H1 (cell line): ENCODE measurements at regions not wholly inside any gene's neighbourhood (a gene's known extent, or its start where the extent isn't known, plus 50 kb on each side); places are given as distances from the start of the nearest gene placed in this dataset.

ENCODE experiments used
- CTCF ChIA-PET: fragments of 300-600 bp; sonication (Branson Sonifier 250); formaldehyde crosslinking; loops from one replicate; lab custom pipeline; 2021; ENCODE audit not compliant: partially characterized antibody; lab: Charles Lee
- POLR2A ChIA-PET: fragments of 300-600 bp; sonication (Branson Sonifier 250); formaldehyde crosslinking; loops from one replicate; lab custom pipeline; 2021; ENCODE audit warnings: inconsistent platforms; ENCODE audit not compliant: partially characterized antibody; lab: Charles Lee
- DNase-seq, 2 experiments: peaks; one replicate each; pipeline versions ENCODE4 v3.0.0 to v3.0.0-alpha.2; 2010 to 2022; ENCODE audit warnings: low spot score in 2 of 2, low read depth in 1 of 2, mixed read lengths in 1 of 2
- FAIRE-seq: peaks from 2 replicates; lab custom pipeline; 2011; peaks lifted over from hg19 to GRCh38; lab: Jason Lieb, UNC
- H2AFZ ChIP-seq: 2 replicates; pipeline ENCODE4 v1.8.1; 2012; ENCODE audit warnings: low read length, inconsistent platforms
- H2AK5ac ChIP-seq: 2 replicates; pipeline ENCODE4 v1.6.1; 2013; ENCODE audit warnings: low read depth, low read length
- H2BK120ac ChIP-seq: replicated peaks from 2 replicates; pipeline ENCODE3; 2013; ENCODE audit warnings: low read depth, low read length, inconsistent platforms
- H2BK12ac ChIP-seq: 2 replicates; pipeline ENCODE4 v1.6.1; 2013; ENCODE audit warnings: low read depth, low read length
- H2BK15ac ChIP-seq: 2 replicates; pipeline ENCODE4 v1.6.1; 2013; ENCODE audit warnings: low read length
- H2BK20ac ChIP-seq: 2 replicates; pipeline ENCODE4 v1.6.1; 2013; ENCODE audit warnings: low read length
- H2BK5ac ChIP-seq: 2 replicates; pipeline ENCODE4 v1.6.1; 2013; ENCODE audit warnings: low read depth, low read length
- H3K14ac ChIP-seq: 2 replicates; pipeline ENCODE4 v1.6.1; 2013; ENCODE audit warnings: inconsistent platforms; ENCODE audit not compliant: insufficient read length
- H3K18ac ChIP-seq: 2 replicates; pipeline ENCODE4 v1.6.1; 2013; ENCODE audit warnings: low read length; ENCODE audit errors: extremely low read depth
- H3K23ac ChIP-seq: 2 replicates; pipeline ENCODE4 v1.6.1; 2013; ENCODE audit warnings: inconsistent platforms; ENCODE audit not compliant: insufficient read length
- H3K23me2 ChIP-seq: 2 replicates; pipeline ENCODE4 v1.6.1; 2013; ENCODE audit warnings: low read depth, low read length
- H3K27ac ChIP-seq: 2 replicates; pipeline ENCODE4 v1.6.1; 2011; ENCODE audit warnings: low read depth, low read length, inconsistent platforms
- H3K27me3 ChIP-seq, 4 experiments: replicated peaks in 1 of 4; 1 replicate in 1 of 4; 2 replicates in 3 of 4; pipeline versions ENCODE4 v1.6.1 to v1.8.1; 2011 to 2013; ENCODE audit warnings: low read length in 3 of 4, mild to moderate bottlenecking in 3 of 4, inconsistent platforms in 2 of 4, mixed read lengths in 2 of 4, moderate library complexity in 1 of 4; ENCODE audit not compliant: control insufficient read depth in 3 of 4, insufficient read depth in 3 of 4; ENCODE audit errors: extremely low read depth in 1 of 4
- H3K36me3 ChIP-seq, 4 experiments: 2 replicates each; pipeline versions ENCODE4 v1.6.1 to v1.8.1; 2011 to 2013; ENCODE audit warnings: mild to moderate bottlenecking in 4 of 4, low read length in 3 of 4, moderate library complexity in 2 of 4, control low read depth in 1 of 4, inconsistent platforms in 1 of 4; ENCODE audit not compliant: insufficient read depth in 4 of 4, control insufficient read depth in 2 of 4
- H3K4ac ChIP-seq: replicated peaks from 2 replicates; pipeline ENCODE3; 2013; ENCODE audit warnings: low read length, low read depth, mixed read lengths, inconsistent platforms; ENCODE audit not compliant: insufficient read length
- H3K4me1 ChIP-seq, 4 experiments: replicated peaks in 1 of 4; 1 replicate in 1 of 4; 2 replicates in 3 of 4; pipeline versions ENCODE4 v1.6.1 to v1.8.1; 2011 to 2013; ENCODE audit warnings: low read length in 3 of 4, inconsistent platforms in 2 of 4, mixed read lengths in 1 of 4; ENCODE audit not compliant: insufficient read depth in 4 of 4, control insufficient read depth in 3 of 4
- H3K4me2 ChIP-seq, 2 experiments: 2 replicates each; pipeline versions ENCODE4 v1.6.1 to v1.8.1; 2011 to 2013; ENCODE audit warnings: low read depth in 2 of 2, low read length in 2 of 2, control low read depth in 1 of 2, inconsistent platforms in 1 of 2, mild to moderate bottlenecking in 1 of 2; ENCODE audit not compliant: insufficient read depth in 1 of 2
- H3K4me3 ChIP-seq, 4 experiments: fragments of 200-600, 300-600 bp in 1 of 4; sonication (generic), shearing (Covaris generic), sonication (Bioruptor Twin) in 1 of 4; 2 replicates each; pipeline versions ENCODE4 v1.5.1 to v1.8.1; 2011 to 2016; ENCODE audit warnings: low read length in 4 of 4, low read depth in 3 of 4, control low read depth in 2 of 4, inconsistent platforms in 2 of 4, mild to moderate bottlenecking in 2 of 4, mixed read lengths in 1 of 4, moderate library complexity in 1 of 4; ENCODE audit not compliant: insufficient read depth in 2 of 4; ENCODE audit errors: extremely low read depth in 1 of 4
- H3K56ac ChIP-seq: replicated peaks from 2 replicates; pipeline ENCODE3; 2013; ENCODE audit warnings: low read depth, mild to moderate bottlenecking, mixed read lengths, low read length, inconsistent platforms; ENCODE audit not compliant: insufficient read length
- H3K79me1 ChIP-seq: 2 replicates; pipeline ENCODE4 v1.6.1; 2013; ENCODE audit warnings: low read depth, low read length, control low read depth
- H3K79me2 ChIP-seq, 2 experiments: 2 replicates each; pipeline versions ENCODE4 v1.6.1 to v1.8.1; 2012 to 2013; ENCODE audit warnings: low read length in 2 of 2, mild to moderate bottlenecking in 2 of 2, inconsistent platforms in 1 of 2; ENCODE audit not compliant: insufficient read depth in 2 of 2, control insufficient read depth in 1 of 2
- H3K9ac ChIP-seq, 4 experiments: replicated peaks in 1 of 4; 1 replicate in 1 of 4; 2 replicates in 3 of 4; pipeline versions ENCODE4 v1.6.1 to v1.8.1; 2011 to 2013; ENCODE audit warnings: low read depth in 3 of 4, low read length in 3 of 4, control low read depth in 2 of 4, mild to moderate bottlenecking in 2 of 4, moderate library complexity in 2 of 4, inconsistent platforms in 1 of 4; ENCODE audit errors: extremely low read depth in 1 of 4
- H3K9me3 ChIP-seq, 2 experiments: 2 replicates each; pipeline versions ENCODE4 v1.6.1 to v1.8.1; 2012 to 2013; ENCODE audit warnings: mild to moderate bottlenecking in 2 of 2, moderate library complexity in 2 of 2, control low read depth in 1 of 2, inconsistent platforms in 1 of 2, low read depth in 1 of 2, low read length in 1 of 2, mixed read lengths in 1 of 2; ENCODE audit not compliant: insufficient read depth in 2 of 2
- H4K20me1 ChIP-seq, 2 experiments: replicated peaks in 1 of 2; 2 replicates each; pipeline versions ENCODE3 to v1.8.1; 2011 to 2013; ENCODE audit warnings: inconsistent platforms in 2 of 2, low read length in 2 of 2, mild to moderate bottlenecking in 1 of 2; ENCODE audit not compliant: insufficient read depth in 2 of 2, control insufficient read depth in 1 of 2
- H4K5ac ChIP-seq: 2 replicates; pipeline ENCODE4 v1.6.1; 2013; ENCODE audit warnings: low read length, low read depth, mixed read lengths, inconsistent platforms; ENCODE audit not compliant: insufficient read length
- H4K8ac ChIP-seq: 2 replicates; pipeline ENCODE4 v1.8.0; 2013; ENCODE audit warnings: mild to moderate bottlenecking, moderate library complexity, low read length, inconsistent platforms; ENCODE audit not compliant: insufficient read depth; ENCODE audit errors: extremely low read depth
- H4K91ac ChIP-seq: replicated peaks from 2 replicates; pipeline ENCODE3; 2013; ENCODE audit warnings: low read length, mixed read lengths, inconsistent platforms; ENCODE audit not compliant: insufficient read length
- ATF3 ChIP-seq: IDR thresholded peaks from 2 replicates; pipeline ENCODE4 v1.6.1; 2011; ENCODE audit warnings: low read depth, mild to moderate bottlenecking, low read length; ENCODE audit not compliant: insufficient read depth
- CTCF ChIP-seq, 3 experiments: IDR thresholded peaks; 1 replicate in 2 of 3; 2 replicates in 1 of 3; pipeline versions ENCODE4 v1.5.1 to v1.6.1; 2011; ENCODE audit warnings: low read length in 3 of 3, mild to moderate bottlenecking in 3 of 3, inconsistent platforms in 2 of 3, low read depth in 1 of 3, moderate library complexity in 1 of 3; ENCODE audit not compliant: insufficient read depth in 1 of 3; ENCODE audit errors: control extremely low read depth in 1 of 3
- JUND ChIP-seq: IDR thresholded peaks from 2 replicates; pipeline ENCODE4 v1.6.1; 2011; ENCODE audit warnings: mild to moderate bottlenecking, improper control_type of control experiment, low read length
- POU5F1 ChIP-seq: IDR thresholded peaks from 2 replicates; pipeline ENCODE4 v1.6.1; 2011; ENCODE audit warnings: low read depth, mild to moderate bottlenecking, low read length, moderate library complexity
- RNF2 ChIP-seq: fragments of 200-900, 300-1000 bp; sonication (generic); IDR thresholded peaks from 2 replicates; pipeline ENCODE4 v1.7.1; 2016; ENCODE audit warnings: borderline replicate concordance, low read depth, mild to moderate bottlenecking, antibody characterized with exemption, low read length; ENCODE audit not compliant: poor library complexity, severe bottlenecking; ENCODE audit errors: missing control alignments
- WGBS, 2 experiments: shearing (Covaris generic) in 1 of 2; methylation state at CpG; one replicate each; pipeline versions ENCODE4 v1.1.6 to v1.1.7; 2013 to 2015; ENCODE audit warnings: low lambda C conversion rate in 2 of 2, mixed read lengths in 2 of 2, inconsistent platforms in 1 of 2, low coverage in 1 of 2, missing lambda C conversion rate in 1 of 2; ENCODE audit not compliant: insufficient replicate concordance in 2 of 2, insufficient coverage in 1 of 2, insufficient read length in 1 of 2; ENCODE audit errors: extremely low coverage in 1 of 2, missing lambda C conversion rate in 1 of 2; 5-methylcytosine and 5-hydroxymethylcytosine counted together

- H2BK20ac ChIP-seq = no peak overlapping the region
- no peaks in the 10 kb centered on the region for H3K79me1 ChIP-seq
- H2BK5ac ChIP-seq = no peak overlapping the region
- no peak overlapping the region for H3K56ac ChIP-seq
- H3K36me3 ChIP-seq = no peaks in the 10 kb centered on the region
- H3K9me3 ChIP-seq = peaks cover 3 to 6% of the 10 kb centered on the region in 2 experiments; a peak in 2 of 4 replicates
- POLR2A ChIA-PET = no interaction called here
- no peak overlapping the region for H3K14ac ChIP-seq
- no peaks in the 10 kb centered on the region for H4K20me1 ChIP-seq
- H3K18ac ChIP-seq = no peak overlapping the region
- H2BK15ac ChIP-seq = no peak overlapping the region
- no peak overlapping the region for H3K4me3 ChIP-seq
- no peak for TF ChIP-seq POU5F1
- no peak for TF ChIP-seq ATF3
- TF ChIP-seq CTCF (IDR thresholded peaks at IDR 0.05; ENCODE audit: control extremely low read depth in 1 of 3, insufficient read depth in 1 of 3, low read depth in 1 of 3, low read length in 3 of 3) = no peak
- TF ChIP-seq RNF2 = no peak
- no peak for TF ChIP-seq JUND
- TF ChIP-seq, all 59 proteins: peak for 0
- Histone ChIP-seq H2BK12ac (no peak overlapping the region), H2AFZ (no peak overlapping the region), H3K4ac (no peak overlapping the region), H3K4me2 (no peak overlapping the region), H3K23me2 (no peaks in the 10 kb centered on the region), H3K23ac (no peak overlapping the region), H2AK5ac (no peak overlapping the region), H4K91ac (no peak overlapping the region), H4K5ac (no peak overlapping the region), H3K27ac (no peak overlapping the region), H3K9ac (no peak overlapping the region), H4K8ac (no peak overlapping the region), H3K27me3 (no peaks in the 10 kb centered on the region), H2BK120ac (no peak overlapping the region), H3K79me2 (no peaks in the 10 kb centered on the region), H3K4me1 (no peaks in the 10 kb centered on the region)
- CTCF ChIA-PET = interaction anchor here (1.1 to 2.0 kb wide), 4 partner anchors 13 to 248 kb away, joined by 3 to 7 read pairs (median 4); no protein-coding TSS in a partner anchor
- FAIRE-seq (no peak), DNase-seq (no peak)
- 90 to 100% methylated on average over 2 to 4 of the region's 4 CpGs for WGBS, 2 experiments
Measured at GRCh38 chr1:220955116-220955515, 75.9 kb downstream of the HLX start.
